OCI-LY7 (cell line): ENCODE measurements at regions not wholly inside any gene's neighbourhood (a gene's known extent, or its start where the extent isn't known, plus 50 kb on each side); places are given as distances from the start of the nearest gene placed in this dataset.

ENCODE experiments used
- BruUV-seq: library from RNA; stranded (reverse); fragments of 400-500 nt; replicated peaks from 2 replicates; lab custom pipeline; 2021; lab: Mats Ljungman, UMichigan
- CTCF ChIA-PET: fragments of 300-600 bp; sonication (Branson Sonifier 250); formaldehyde crosslinking; loops from one replicate; lab custom pipeline; 2022; ENCODE audit warnings: antibody characterized with exemption; ENCODE audit not compliant: unreplicated experiment; lab: Charles Lee
- POLR2A ChIA-PET: fragments of 300-600 bp; sonication (Branson Sonifier 250); formaldehyde crosslinking; loops from one replicate; lab custom pipeline; 2022; ENCODE audit warnings: antibody characterized with exemption; lab: Charles Lee
- DNase-seq: peaks from one replicate; pipeline ENCODE4 v3.0.0-alpha.2; 2015; ENCODE audit warnings: low spot score
- H2AFZ ChIP-seq: fragments of 200-600 bp; sonication (generic), shearing (Covaris generic); 2 replicates; pipeline ENCODE4 v1.6.1; 2014; ENCODE audit warnings: mild to moderate bottlenecking, antibody characterized with exemption, low read length, moderate library complexity
- H3K27ac ChIP-seq: fragments of 200-600 bp; sonication (generic); 2 replicates; pipeline ENCODE4 v1.5.1; 2014; ENCODE audit warnings: mixed run types, low read depth, mild to moderate bottlenecking, moderate library complexity, low read length, inconsistent platforms; ENCODE audit not compliant: poor library complexity, severe bottlenecking
- H3K36me3 ChIP-seq: fragments of 200-600 bp; sonication (generic); 2 replicates; pipeline ENCODE4 v1.6.1; 2014; ENCODE audit warnings: mild to moderate bottlenecking, antibody characterized with exemption, low read length, moderate library complexity, mixed read lengths; ENCODE audit not compliant: insufficient read depth
- H3K4me1 ChIP-seq: fragments of 200-600 bp; sonication (generic); 2 replicates; pipeline ENCODE4 v1.5.1; 2014; ENCODE audit warnings: mild to moderate bottlenecking, low read length; ENCODE audit not compliant: insufficient read depth, poor library complexity, severe bottlenecking
- H3K4me2 ChIP-seq: fragments of 200-600 bp; sonication (generic); 2 replicates; pipeline ENCODE4 v1.6.1; 2014; ENCODE audit warnings: mild to moderate bottlenecking, low read length
- H3K4me3 ChIP-seq: fragments of 200-600 bp; sonication (generic); 2 replicates; pipeline ENCODE4 v1.5.1; 2014; ENCODE audit warnings: mild to moderate bottlenecking, low read depth, low read length; ENCODE audit not compliant: poor library complexity, severe bottlenecking
- H3K79me2 ChIP-seq: fragments of 200-600 bp; sonication (generic); 2 replicates; pipeline ENCODE4 v1.6.1; 2016; ENCODE audit warnings: low read depth, mild to moderate bottlenecking, low read length, moderate library complexity, mixed read lengths; ENCODE audit not compliant: insufficient read depth
- H3K9me2 ChIP-seq: fragments of 200-600 bp; sonication (generic); 2 replicates; pipeline ENCODE4 v1.6.1; 2016; ENCODE audit warnings: mild to moderate bottlenecking, low read length, mixed read lengths; ENCODE audit not compliant: insufficient read depth
- H3K9me3 ChIP-seq: fragments of 200-600 bp; sonication (generic); 2 replicates; pipeline ENCODE4 v1.6.1; 2014; ENCODE audit warnings: mild to moderate bottlenecking, mixed run types, low read length, mixed read lengths
- H4K20me1 ChIP-seq: fragments of 200-600 bp; sonication (generic); 2 replicates; pipeline ENCODE4 v1.6.1; 2014; ENCODE audit warnings: mild to moderate bottlenecking, antibody characterized with exemption, low read length, moderate library complexity, mixed read lengths; ENCODE audit not compliant: insufficient read depth
- CTCF ChIP-seq: fragments of 200-600 bp; sonication (generic); conservative IDR thresholded peaks from 2 replicates; pipeline ENCODE4 v1.5.1; 2014; ENCODE audit warnings: mild to moderate bottlenecking, antibody characterized with exemption, low read length, moderate library complexity, mixed read lengths
- EZH2phosphoT487 ChIP-seq: fragments of 200-600 bp; sonication (generic); IDR thresholded peaks from 2 replicates; pipeline ENCODE4 v1.6.1; 2018; ENCODE audit warnings: low read depth, borderline replicate concordance, mild to moderate bottlenecking, mixed run types, antibody characterized with exemption, low read length, moderate library complexity, mixed read lengths
- intact Hi-C: fragments of 100-400 bp; cut with micrococcal nuclease; formaldehyde crosslinking; loops from one replicate; pipeline ENCODE4 v1.10.0; 2022; ENCODE audit not compliant: unreplicated experiment

DNA sequence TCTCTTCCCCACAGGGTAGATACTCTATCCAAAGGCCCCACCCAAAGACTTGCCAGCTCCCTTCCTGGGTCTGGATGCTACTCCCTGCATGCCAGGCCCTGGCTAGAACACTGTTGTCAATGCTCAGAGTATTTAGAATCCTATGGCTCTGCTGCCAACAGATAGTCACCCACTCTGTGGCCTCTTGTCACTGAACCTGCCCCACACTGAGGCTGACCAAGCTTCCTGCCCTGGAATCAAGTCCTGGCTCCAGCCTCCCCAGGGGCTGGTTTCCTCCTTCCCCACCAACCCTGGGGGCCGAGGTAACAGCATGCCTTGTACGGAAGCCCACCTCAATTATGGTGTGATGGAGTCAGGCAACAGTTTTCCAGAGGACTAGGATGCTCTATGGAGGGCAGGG, 63.3 kb downstream of the EFNB1 start:
- Histone ChIP-seq H3K4me3 (no peak overlapping the region), H3K27ac (no peak overlapping the region), H2AFZ (no peak overlapping the region), H3K79me2 (no peaks in the 10 kb centered on the region), H3K36me3 (no peaks in the 10 kb centered on the region), H3K4me2 (no peak overlapping the region), H3K9me2 (no peaks in the 10 kb centered on the region), H4K20me1 (no peaks in the 10 kb centered on the region), H3K9me3 (no peaks in the 10 kb centered on the region), H3K4me1 (no peaks in the 10 kb centered on the region)
- no TSS peak for BruUV-seq
- POLR2A ChIA-PET, result no interaction called here
- no peak for TF ChIP-seq CTCF
- no peak for TF ChIP-seq EZH2phosphoT487
- no peak for DNase-seq
- CTCF ChIA-PET, result no interaction called here
- intact Hi-C loops, result no loop called here
